GM12873 (cell line): ENCODE measurements at regions not wholly inside any gene's neighbourhood (a gene's known extent, or its start where the extent isn't known, plus 50 kb on each side); places are given as distances from the start of the nearest gene placed in this dataset.

ENCODE experiments used
- CTCF ChIP-seq: IDR thresholded peaks from 2 replicates; pipeline ENCODE4 v1.5.1; 2012; ENCODE audit warnings: low read depth, mild to moderate bottlenecking, moderate library complexity, low read length, control low read depth; ENCODE audit not compliant: insufficient read depth; ENCODE audit errors: missing control alignments

GRCh38 chr10:37067576-37067975 lies 57.8 kb upstream of the ANKRD30A start:
- TF ChIP-seq CTCF = no peak

GRCh38 chr10:37057261-37057660 lies 68.1 kb upstream of the ANKRD30A start:
- no peak for TF ChIP-seq CTCF

- no peak for TF ChIP-seq CTCF
Measured at GRCh38 chr10:37053476-37053875, 71.9 kb upstream of the ANKRD30A start.

- no peak for TF ChIP-seq CTCF
Measured at GRCh38 chr10:37035853-37036252, 89.5 kb upstream of the ANKRD30A start.

GRCh38 chr10:37015498-37015897 lies 109.9 kb upstream of the ANKRD30A start:
- TF ChIP-seq CTCF = no peak

GRCh38 chr10:37010741-37011140 lies 114.7 kb upstream of the ANKRD30A start:
- no peak for TF ChIP-seq CTCF

- TF ChIP-seq CTCF = no peak
Measured at GRCh38 chr10:37003126-37003525, 122.3 kb upstream of the ANKRD30A start.
